IPS-18a (cell line): ENCODE measurements at regions not wholly inside any gene's neighbourhood (a gene's known extent, or its start where the extent isn't known, plus 50 kb on each side); places are given as distances from the start of the nearest gene placed in this dataset.

Source experiments
- H3K27ac ChIP-seq: one replicate; pipeline ENCODE4 v1.5.1; 2013; ENCODE audit warnings: low read length
- H3K27me3 ChIP-seq: one replicate; pipeline ENCODE4 v1.6.1; 2013; ENCODE audit warnings: mild to moderate bottlenecking, low read length; ENCODE audit not compliant: control insufficient read depth, insufficient read depth
- H3K36me3 ChIP-seq: one replicate; pipeline ENCODE4 v1.6.1; 2013; ENCODE audit warnings: low read depth, low read length; ENCODE audit not compliant: control insufficient read depth
- H3K4me1 ChIP-seq: one replicate; pipeline ENCODE4 v1.6.1; 2013; ENCODE audit warnings: low read depth, low read length; ENCODE audit not compliant: control insufficient read depth
- H3K4me3 ChIP-seq: one replicate; pipeline ENCODE4 v1.5.1; 2013; ENCODE audit warnings: low read length
- H3K9ac ChIP-seq: one replicate; pipeline ENCODE4 v1.6.1; 2013; ENCODE audit warnings: mild to moderate bottlenecking, low read length, moderate library complexity
- H3K9me3 ChIP-seq: one replicate; pipeline ENCODE4 v1.6.1; 2013; ENCODE audit warnings: low read depth, low read length; ENCODE audit not compliant: control insufficient read depth

DNA sequence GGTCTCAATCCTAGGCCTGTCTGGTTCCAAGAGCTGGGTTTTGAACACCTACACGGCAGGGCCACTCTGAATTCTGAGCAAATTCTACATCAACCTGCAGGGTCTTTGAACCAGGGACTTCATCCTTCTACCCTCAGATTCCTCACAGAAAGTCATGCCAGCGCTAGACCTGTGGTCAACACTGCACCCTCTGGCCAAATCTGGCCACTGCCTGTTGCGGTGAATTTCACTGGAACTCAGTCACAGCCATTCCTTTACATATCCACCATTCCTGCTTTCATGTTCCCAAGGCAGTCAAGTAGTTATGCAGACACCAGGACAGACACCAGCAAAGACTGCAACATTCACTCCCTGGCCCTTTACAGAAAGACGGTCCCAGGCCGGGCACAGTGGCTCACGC lies 144.6 kb downstream of the C16orf95 start:
- no peak overlapping the region for H3K9ac ChIP-seq
- no peaks in the 10 kb centered on the region for H3K4me1 ChIP-seq
- H3K36me3 ChIP-seq: no peaks in the 10 kb centered on the region
- H3K4me3 ChIP-seq: no peak overlapping the region
- H3K27me3 ChIP-seq: peaks cover 2% of the 10 kb centered on the region
- no peak overlapping the region for H3K27ac ChIP-seq
- no peaks in the 10 kb centered on the region for H3K9me3 ChIP-seq

GRCh38 chr16:87173294-87173893 lies 143.8 kb downstream of the C16orf95 start:
- Histone ChIP-seq H3K27ac (no peak overlapping the region), H3K36me3 (no peaks in the 10 kb centered on the region), H3K27me3 (peaks cover 9% of the 10 kb centered on the region), H3K9me3 (no peaks in the 10 kb centered on the region), H3K4me3 (no peak overlapping the region), H3K4me1 (peaks cover 4% of the 10 kb centered on the region), H3K9ac (no peak overlapping the region)

DNA sequence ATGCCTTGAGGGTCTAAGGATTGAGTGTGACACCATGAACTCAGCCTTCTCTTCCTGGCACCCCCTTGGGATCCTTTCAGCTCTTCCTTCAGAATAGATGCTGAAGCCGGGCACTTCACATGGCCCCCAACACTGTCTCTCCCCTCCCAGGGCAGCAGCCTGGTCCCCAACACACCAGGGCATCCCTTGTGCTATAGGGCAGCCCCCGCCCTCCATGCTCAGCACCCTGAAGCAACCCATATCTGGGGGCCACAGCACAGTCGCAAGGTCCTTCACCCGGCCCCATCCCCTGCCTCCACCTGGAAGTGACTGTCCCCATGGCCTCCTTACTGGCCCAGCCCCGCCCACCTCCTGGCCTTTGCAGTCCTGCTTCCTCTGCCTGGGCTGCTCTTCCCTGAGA lies 143.1 kb downstream of the C16orf95 start:
- H3K4me1 ChIP-seq: peaks cover 5% of the 10 kb centered on the region
- H3K9ac ChIP-seq: no peak overlapping the region
- no peak overlapping the region for H3K27ac ChIP-seq

DNA sequence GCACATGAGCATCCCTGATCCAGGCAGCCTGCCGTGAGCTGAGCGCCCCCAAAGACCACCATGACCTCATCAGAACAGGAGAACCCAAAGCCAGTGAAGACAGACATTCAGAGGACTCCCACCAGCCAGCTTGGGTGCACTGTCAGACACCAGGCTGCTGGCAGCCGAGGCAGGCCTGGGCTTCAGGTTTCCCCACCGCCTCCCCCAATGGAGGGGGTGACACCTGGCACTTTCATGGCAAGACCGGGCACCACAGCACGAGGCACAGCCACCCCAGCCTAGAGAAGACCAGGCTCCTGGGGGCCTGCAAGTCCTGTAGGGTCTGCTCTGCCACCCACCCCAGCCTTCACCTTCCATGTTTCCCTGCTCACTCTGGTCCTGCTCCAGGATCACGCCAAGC lies 140.5 kb downstream of the C16orf95 start:
- Histone ChIP-seq H3K4me1 (peaks cover 7% of the 10 kb centered on the region), H3K27ac (no peak overlapping the region), H3K9me3 (no peaks in the 10 kb centered on the region), H3K9ac (no peak overlapping the region), H3K4me3 (no peak overlapping the region), H3K36me3 (no peaks in the 10 kb centered on the region), H3K27me3 (peaks cover 9% of the 10 kb centered on the region)

More for the DNA sequence above, 143.1 kb downstream of the C16orf95 start:
- H3K27me3 ChIP-seq: peaks cover 9% of the 10 kb centered on the region
- no peaks in the 10 kb centered on the region for H3K9me3 ChIP-seq
- no peak overlapping the region for H3K4me3 ChIP-seq
- no peaks in the 10 kb centered on the region for H3K36me3 ChIP-seq

- Histone ChIP-seq H3K4me1 (peaks cover 7% of the 10 kb centered on the region), H3K27me3 (peaks cover 9% of the 10 kb centered on the region), H3K4me3 (peak overlapping the region; percentile 42), H3K9ac (no peak overlapping the region), H3K9me3 (no peaks in the 10 kb centered on the region), H3K36me3 (no peaks in the 10 kb centered on the region), H3K27ac (no peak overlapping the region)
Measured at GRCh38 chr16:87177673-87178072, 139.5 kb downstream of the C16orf95 start.

- H3K4me3 ChIP-seq: peak overlapping the region; percentile 42
- H3K27ac ChIP-seq: no peak overlapping the region
- H3K36me3 ChIP-seq: no peaks in the 10 kb centered on the region
- no peaks in the 10 kb centered on the region for H3K9me3 ChIP-seq
- peaks cover 9% of the 10 kb centered on the region for H3K27me3 ChIP-seq
- peaks cover 7% of the 10 kb centered on the region for H3K4me1 ChIP-seq
- no peak overlapping the region for H3K9ac ChIP-seq
Measured at GRCh38 chr16:87178177-87178863, 138.9 kb downstream of the C16orf95 start.

DNA sequence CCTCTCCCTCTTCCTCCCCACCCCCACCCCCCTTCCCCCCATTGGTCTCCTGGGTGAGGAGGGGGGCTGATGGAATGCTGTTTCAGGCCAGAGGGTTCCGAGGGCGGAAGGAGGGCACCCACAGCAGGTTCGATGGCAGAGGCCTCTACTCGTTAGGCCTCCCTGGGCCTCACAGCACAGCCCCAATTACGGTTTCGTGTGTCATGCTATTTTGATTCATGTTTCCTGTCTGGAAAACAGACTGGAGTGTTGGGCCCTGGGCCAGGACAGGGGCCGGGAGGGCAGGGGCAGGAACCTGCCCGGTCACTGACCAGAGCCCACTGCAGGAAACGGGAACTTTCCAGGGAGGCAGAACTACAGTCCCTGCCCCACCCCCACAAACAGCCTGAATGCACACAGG lies 138.2 kb downstream of the C16orf95 start:
- no peak overlapping the region for H3K9ac ChIP-seq
- H3K4me1 ChIP-seq: peaks cover 7% of the 10 kb centered on the region
- peaks cover 9% of the 10 kb centered on the region for H3K27me3 ChIP-seq
- H3K27ac ChIP-seq: no peak overlapping the region
- no peaks in the 10 kb centered on the region for H3K9me3 ChIP-seq
- no peak overlapping the region for H3K4me3 ChIP-seq
- H3K36me3 ChIP-seq: no peaks in the 10 kb centered on the region

DNA sequence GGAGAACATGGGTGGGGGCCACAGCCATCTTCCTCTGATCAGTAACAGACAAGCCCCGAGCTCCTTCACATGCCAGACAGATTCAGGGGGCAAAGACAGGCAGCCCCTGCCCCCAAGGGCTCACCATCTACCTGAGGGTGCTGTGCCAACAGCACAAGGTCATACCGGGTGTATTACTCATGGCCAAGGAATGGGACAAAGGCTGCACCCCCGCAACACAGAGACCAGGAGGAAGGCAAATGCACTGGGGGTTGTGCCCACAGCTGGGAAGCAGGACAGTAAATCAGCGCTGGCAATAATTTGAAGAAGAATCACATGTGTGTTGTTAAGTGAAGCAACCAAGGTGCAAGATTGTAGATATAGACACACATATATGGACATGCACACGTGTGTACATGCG lies 137.1 kb downstream of the C16orf95 start:
- H3K36me3 ChIP-seq: no peaks in the 10 kb centered on the region
- H3K27ac ChIP-seq: no peak overlapping the region
- H3K9ac ChIP-seq: no peak overlapping the region
- H3K27me3 ChIP-seq: peaks cover 9% of the 10 kb centered on the region
- H3K9me3 ChIP-seq: no peaks in the 10 kb centered on the region
- no peak overlapping the region for H3K4me3 ChIP-seq
- H3K4me1 ChIP-seq: peaks cover 7% of the 10 kb centered on the region

DNA sequence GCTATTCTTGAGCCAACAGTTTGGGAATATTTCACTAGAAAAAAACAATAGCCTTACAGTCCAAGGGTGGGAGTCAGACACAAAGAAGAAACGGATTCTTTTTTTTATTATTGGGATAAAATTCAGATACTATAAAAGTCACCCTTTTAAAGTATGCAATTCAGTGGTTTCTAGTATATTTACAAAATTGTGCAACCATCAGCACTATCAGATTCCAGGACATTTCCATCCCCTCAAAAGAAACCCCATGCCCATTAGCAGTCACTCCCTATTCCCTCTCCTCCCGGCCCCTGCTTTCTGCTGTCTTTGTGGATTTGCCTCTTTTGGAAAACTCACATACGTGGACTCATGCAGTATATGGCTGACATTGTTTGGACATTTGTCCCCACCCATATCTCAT lies 134.4 kb downstream of the C16orf95 start:
- H3K4me1 ChIP-seq: peaks cover 14% of the 10 kb centered on the region
- no peaks in the 10 kb centered on the region for H3K9me3 ChIP-seq
- no peak overlapping the region for H3K4me3 ChIP-seq
- H3K27me3 ChIP-seq: peaks cover 5% of the 10 kb centered on the region
- H3K36me3 ChIP-seq: no peaks in the 10 kb centered on the region
- no peak overlapping the region for H3K27ac ChIP-seq
- no peak overlapping the region for H3K9ac ChIP-seq

DNA sequence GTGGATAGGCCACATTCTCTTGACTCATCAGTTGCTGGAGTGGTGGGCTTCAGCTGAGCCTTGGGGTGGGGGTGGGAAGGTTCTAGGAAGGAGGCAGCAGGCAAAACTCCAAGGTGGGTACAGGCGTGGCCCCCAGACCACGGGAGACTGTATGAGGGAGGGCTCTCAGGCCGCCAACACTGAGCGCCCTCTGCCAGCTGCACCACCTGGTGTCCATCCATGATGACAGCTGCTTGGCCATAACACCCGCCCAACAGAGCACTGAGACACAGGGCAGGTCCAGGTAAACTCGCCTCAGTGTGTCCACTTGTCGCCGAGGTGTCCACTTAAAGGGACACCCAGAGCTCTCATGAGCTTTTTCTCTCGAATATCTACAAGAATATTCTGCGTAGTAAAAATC lies 133.5 kb downstream of the C16orf95 start:
- Histone ChIP-seq H3K4me1 (peaks cover 10% of the 10 kb centered on the region), H3K9me3 (no peaks in the 10 kb centered on the region), H3K9ac (no peak overlapping the region), H3K27me3 (no peaks in the 10 kb centered on the region), H3K36me3 (no peaks in the 10 kb centered on the region), H3K27ac (no peak overlapping the region), H3K4me3 (no peak overlapping the region)

- Histone ChIP-seq H3K4me1 (peaks cover 6% of the 10 kb centered on the region), H3K9ac (no peak overlapping the region)
Measured at GRCh38 chr16:87185308-87185707, 131.9 kb downstream of the C16orf95 start.

DNA sequence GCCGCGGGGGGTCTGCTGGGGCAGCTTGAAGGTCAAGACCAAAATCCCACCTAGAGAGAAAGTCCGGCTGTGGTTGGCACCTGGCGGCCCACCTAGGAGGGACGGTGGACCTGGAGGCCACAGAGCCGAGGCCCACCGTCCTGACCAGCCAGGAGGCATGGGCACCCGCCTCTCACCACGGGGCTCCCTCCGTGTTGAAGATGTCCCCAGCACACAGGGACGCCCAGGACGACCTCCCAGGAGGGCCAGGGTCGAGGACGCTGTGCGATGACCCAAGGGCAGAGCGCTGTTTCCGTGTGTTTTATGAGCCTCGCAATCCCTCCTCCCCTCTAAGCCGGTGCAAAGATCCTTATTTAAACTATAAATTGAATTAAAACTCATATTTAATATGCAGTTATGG lies 131.2 kb downstream of the C16orf95 start:
- Histone ChIP-seq H3K36me3 (no peaks in the 10 kb centered on the region), H3K27me3 (no peaks in the 10 kb centered on the region), H3K4me3 (no peak overlapping the region), H3K9ac (no peak overlapping the region), H3K9me3 (no peaks in the 10 kb centered on the region), H3K4me1 (peaks cover 6% of the 10 kb centered on the region), H3K27ac (no peak overlapping the region)

More at GRCh38 chr16:87185308-87185707, 131.9 kb downstream of the C16orf95 start:
- H3K27me3 ChIP-seq: no peaks in the 10 kb centered on the region
- no peak overlapping the region for H3K4me3 ChIP-seq
- no peaks in the 10 kb centered on the region for H3K36me3 ChIP-seq
- H3K9me3 ChIP-seq: no peaks in the 10 kb centered on the region
- H3K27ac ChIP-seq: no peak overlapping the region
